ENCODE measurements at regions not wholly inside any gene's neighbourhood (a gene's known extent, or its start where the extent isn't known, plus 50 kb on each side); places are given as distances from the start of the nearest gene placed in this dataset.
A peak's percentile ranks its signal among the peaks of the same experiment; 100 is the strongest.

- Histone ChIP-seq H3K27me3 (ENCODE audit: control insufficient read depth in 3 of 3, insufficient read depth in 3 of 3, low read length in 2 of 3) (peaks cover 0 to 15% (median 10%) of the 10 kb centered on the region in 3 donors), H3K9ac (ENCODE audit: insufficient read depth in 1 of 2, low read length in 2 of 2) (no peak overlapping the region), H3K4me1 (ENCODE audit: control insufficient read depth in 5 of 5, insufficient read depth in 5 of 5, low read length in 5 of 5) (peaks cover 6 to 18% (median 11%) of the 10 kb centered on the region in 5 donors), H3K4me3 (no peak overlapping the region), H3K27ac (ENCODE audit: low read depth in 1 of 2, low read length in 1 of 2) (no peak overlapping the region), H3K36me3 (ENCODE audit: control insufficient read depth in 4 of 4, insufficient read depth in 4 of 4, low read length in 4 of 4) (no peaks in the 10 kb centered on the region), H3K9me3 (ENCODE audit: control insufficient read depth in 4 of 4, insufficient read depth in 3 of 4, low read length in 3 of 4) (no peaks in the 10 kb centered on the region)
- WGBS, 2 donors, result 68 to 73% methylated on average over 5 of the region's 5 CpGs
- peak; percentile 25 to 46 (median 39) for DNase-seq
- TF ChIP-seq CTCF (IDR thresholded peaks at IDR 0.05; ENCODE audit: control extremely low read depth, extremely low read depth), result no peak
- ATAC-seq (ENCODE audit: insufficient read depth, low FRiP score), result peak; percentile 59
Observed at GRCh38 chr4:124937993-124938392, 225.5 kb upstream of the ANKRD50 start.

DNA sequence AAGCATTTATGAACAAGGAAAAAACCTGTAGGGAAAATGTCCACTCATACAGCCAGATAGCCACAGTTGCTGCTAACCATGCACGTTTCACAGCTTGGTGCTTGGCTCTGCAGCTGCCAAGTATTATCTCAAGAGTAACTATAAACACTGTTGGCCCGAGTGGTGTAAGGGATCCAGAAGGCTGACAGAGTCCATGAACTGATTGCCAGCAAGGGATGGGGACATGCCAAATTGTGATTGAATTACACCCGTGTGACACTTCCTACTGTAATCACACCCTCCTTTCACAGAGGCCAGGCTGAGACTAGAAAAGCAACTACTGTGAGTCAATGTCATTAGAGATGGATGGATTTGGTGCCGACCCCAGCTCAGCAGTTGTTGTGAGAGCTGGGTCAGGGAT, 223.9 kb upstream of the ANKRD50 start:
- 31 to 57% methylated on average over 4 of the region's 4 CpGs for WGBS, 2 donors
- Histone ChIP-seq H3K27me3 (ENCODE audit: control insufficient read depth in 3 of 3, insufficient read depth in 3 of 3, low read length in 2 of 3) (peaks cover 0 to 15% (median 10%) of the 10 kb centered on the region in 3 donors), H3K9me3 (ENCODE audit: control insufficient read depth in 4 of 4, insufficient read depth in 3 of 4, low read length in 3 of 4) (no peaks in the 10 kb centered on the region), H3K27ac (ENCODE audit: low read depth in 1 of 2, low read length in 1 of 2) (peak overlapping the region in 1 of 2 donors; percentile 36), H3K4me1 (ENCODE audit: control insufficient read depth in 5 of 5, insufficient read depth in 5 of 5, low read length in 5 of 5) (peaks cover 6 to 18% (median 11%) of the 10 kb centered on the region in 5 donors), H3K4me3 (no peak overlapping the region), H3K9ac (ENCODE audit: insufficient read depth in 1 of 2, low read length in 2 of 2) (no peak overlapping the region), H3K36me3 (ENCODE audit: control insufficient read depth in 4 of 4, insufficient read depth in 4 of 4, low read length in 4 of 4) (no peaks in the 10 kb centered on the region)
- TF ChIP-seq CTCF (IDR thresholded peaks at IDR 0.05; ENCODE audit: control extremely low read depth, extremely low read depth), result no peak
- DNase-seq, result peak; percentile 86 to 97 (median 96)
- ATAC-seq (ENCODE audit: insufficient read depth, low FRiP score), result peak; percentile 51

DNA sequence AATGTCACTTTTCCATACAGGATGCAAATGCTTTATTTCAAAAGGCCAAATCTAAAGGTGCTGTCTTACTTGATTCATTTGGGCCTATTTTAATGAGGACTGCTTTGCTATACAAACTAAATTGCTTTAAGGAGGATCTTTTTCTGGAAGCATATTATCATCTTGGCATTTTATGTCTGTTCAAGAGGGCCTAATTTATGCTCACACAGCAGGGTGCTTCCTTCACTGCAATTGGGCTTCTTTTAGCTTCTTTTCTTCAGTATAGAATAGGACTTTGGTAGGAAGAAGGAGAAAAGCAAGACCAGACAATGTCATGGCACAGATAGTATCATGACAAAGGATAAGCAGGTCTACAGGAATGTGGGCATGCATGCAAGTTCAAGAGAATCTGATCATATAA, 222.4 kb upstream of the ANKRD50 start:
- H3K4me3 ChIP-seq, result no peak overlapping the region
- ATAC-seq (ENCODE audit: insufficient read depth, low FRiP score) (no peak), DNase-seq (no peak)
- H3K27ac ChIP-seq (ENCODE audit: low read depth in 1 of 2, low read length in 1 of 2), result no peak overlapping the region
- no peak overlapping the region for H3K9ac ChIP-seq (ENCODE audit: insufficient read depth in 1 of 2, low read length in 2 of 2)
- no peaks in the 10 kb centered on the region for H3K9me3 ChIP-seq (ENCODE audit: control insufficient read depth in 4 of 4, insufficient read depth in 3 of 4, low read length in 3 of 4)
- no peaks in the 10 kb centered on the region for H3K36me3 ChIP-seq (ENCODE audit: control insufficient read depth in 4 of 4, insufficient read depth in 4 of 4, low read length in 4 of 4)
- H3K4me1 ChIP-seq (ENCODE audit: control insufficient read depth in 5 of 5, insufficient read depth in 5 of 5, low read length in 5 of 5), result peaks cover 6 to 18% (median 9%) of the 10 kb centered on the region in 5 donors
- H3K27me3 ChIP-seq (ENCODE audit: control insufficient read depth in 3 of 3, insufficient read depth in 3 of 3, low read length in 2 of 3), result peaks cover 0 to 13% (median 5%) of the 10 kb centered on the region in 3 donors
- no peak for TF ChIP-seq CTCF (IDR thresholded peaks at IDR 0.05; ENCODE audit: control extremely low read depth, extremely low read depth)

- Histone ChIP-seq H3K27me3 (ENCODE audit: control insufficient read depth in 3 of 3, insufficient read depth in 3 of 3, low read length in 2 of 3) (peaks cover 0 to 10% (median 0%) of the 10 kb centered on the region in 3 donors), H3K9me3 (ENCODE audit: control insufficient read depth in 4 of 4, insufficient read depth in 3 of 4, low read length in 3 of 4) (no peaks in the 10 kb centered on the region), H3K4me3 (no peak overlapping the region), H3K36me3 (ENCODE audit: control insufficient read depth in 4 of 4, insufficient read depth in 4 of 4, low read length in 4 of 4) (no peaks in the 10 kb centered on the region), H3K4me1 (ENCODE audit: control insufficient read depth in 5 of 5, insufficient read depth in 5 of 5, low read length in 5 of 5) (peaks cover 6 to 18% (median 9%) of the 10 kb centered on the region in 5 donors), H3K27ac (ENCODE audit: low read depth in 1 of 2, low read length in 1 of 2) (no peak overlapping the region), H3K9ac (ENCODE audit: insufficient read depth in 1 of 2, low read length in 2 of 2) (no peak overlapping the region)
- DNase-seq, result no peak
- no peak for ATAC-seq (ENCODE audit: insufficient read depth, low FRiP score)
- no peak for TF ChIP-seq CTCF (IDR thresholded peaks at IDR 0.05; ENCODE audit: control extremely low read depth, extremely low read depth)
- WGBS, 2 donors, result 78 to 88% methylated on average over 2 of the region's 2 CpGs
Observed at GRCh38 chr4:124933521-124933920, 221.0 kb upstream of the ANKRD50 start.

All from lung (tissue), 11 donors.